HUDEP-2 (cell line): ENCODE measurements at regions not wholly inside any gene's neighbourhood (a gene's known extent, or its start where the extent isn't known, plus 50 kb on each side); places are given as distances from the start of the nearest gene placed in this dataset.
A peak's percentile ranks its signal among the peaks of the same experiment; 100 is the strongest.

Experiments
- DNase-seq, 76 experiments: peaks; one replicate each; lab custom pipeline; 2025; ENCODE audit not compliant: unreplicated experiment in 76 of 76; lab: John Stamatoyannopoulos, UW

- DNase-seq, result no peak
Measured at GRCh38 chr1:185646202-185646683, 87.9 kb upstream of the HMCN1 start.

GRCh38 chr1:185645686-185646085 lies 88.5 kb upstream of the HMCN1 start:
- DNase-seq, result no peak

- DNase-seq, result no peak
Measured at GRCh38 chr1:185645162-185645640, 89.0 kb upstream of the HMCN1 start.

GRCh38 chr1:185644531-185644930 lies 89.7 kb upstream of the HMCN1 start:
- DNase-seq, result no peak

- no peak for DNase-seq
Measured at GRCh38 chr1:185636848-185637247, 97.3 kb upstream of the HMCN1 start.

GRCh38 chr1:185634704-185635103 lies 99.5 kb upstream of the HMCN1 start:
- DNase-seq, result no peak

GRCh38 chr1:185632659-185633423 lies 101.3 kb upstream of the HMCN1 start:
- DNase-seq, result no peak

GRCh38 chr1:185631843-185632242 lies 102.3 kb upstream of the HMCN1 start:
- no peak for DNase-seq

- DNase-seq, result no peak
Measured at GRCh38 chr1:185627761-185628501, 106.3 kb upstream of the HMCN1 start.

GRCh38 chr1:185627171-185627570 lies 107.0 kb upstream of the HMCN1 start:
- DNase-seq, result no peak

GRCh38 chr1:185626344-185626743 lies 107.8 kb upstream of the HMCN1 start:
- DNase-seq, result no peak

GRCh38 chr1:185610954-185611353 lies 123.2 kb upstream of the HMCN1 start:
- DNase-seq, result no peak

GRCh38 chr1:185608177-185608576 lies 126.0 kb upstream of the HMCN1 start:
- no peak for DNase-seq

GRCh38 chr1:185603158-185603557 lies 131.0 kb upstream of the HMCN1 start:
- no peak for DNase-seq

- DNase-seq, result no peak
Measured at GRCh38 chr1:185601189-185601588, 133.0 kb upstream of the HMCN1 start.

GRCh38 chr1:185600641-185601040 lies 133.6 kb upstream of the HMCN1 start:
- DNase-seq, result no peak

- no peak for DNase-seq
Measured at GRCh38 chr1:185598332-185598731, 135.9 kb upstream of the HMCN1 start.

GRCh38 chr1:185595835-185596667 lies 138.1 kb upstream of the HMCN1 start:
- peak in 48 of 76 experiments; percentile 1 to 68 (median 24) for DNase-seq

GRCh38 chr1:185594786-185595410 lies 139.3 kb upstream of the HMCN1 start:
- DNase-seq, result no peak

- DNase-seq, result no peak
Measured at GRCh38 chr1:185593271-185593670, 140.9 kb upstream of the HMCN1 start.
